ENCODE measurements at regions not wholly inside any gene's neighbourhood (a gene's known extent, or its start where the extent isn't known, plus 50 kb on each side); places are given as distances from the start of the nearest gene placed in this dataset.

DNA sequence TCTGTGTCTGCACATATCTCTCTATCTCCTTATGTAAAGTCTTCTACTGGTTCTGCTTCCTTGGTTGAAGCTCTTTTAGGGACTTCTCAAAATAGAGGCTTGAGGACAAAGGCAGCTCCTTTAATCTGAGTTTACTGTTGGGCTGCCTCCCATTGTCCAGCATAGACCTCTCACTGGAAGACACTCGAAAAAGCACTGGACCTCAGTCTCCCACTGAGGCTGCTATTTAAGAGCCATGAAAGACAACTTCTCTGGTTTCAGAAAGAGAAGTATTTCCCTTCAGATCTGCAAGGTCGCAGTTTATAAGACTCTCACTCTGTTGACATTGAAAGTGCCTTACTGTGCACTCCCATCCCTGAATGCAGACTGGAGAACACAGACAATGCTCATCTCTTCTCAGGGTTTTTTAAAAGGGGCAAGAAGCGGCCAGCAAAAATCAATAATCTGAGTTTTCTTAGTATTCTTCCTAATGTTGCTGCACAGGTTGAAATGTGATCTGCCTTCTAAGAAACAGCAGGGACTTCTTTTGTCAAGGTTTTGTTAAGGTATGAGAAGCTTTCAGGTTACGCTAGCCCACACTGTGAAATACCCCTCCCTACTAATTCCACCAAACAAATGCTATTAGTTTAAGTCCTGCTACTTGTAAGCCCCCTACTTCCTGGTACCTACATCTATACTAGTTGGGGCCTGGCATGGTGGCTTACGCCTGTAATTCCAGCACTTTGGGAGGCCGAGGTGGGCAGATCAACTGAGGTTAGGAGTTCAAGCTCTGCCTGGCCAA is 450.0 kb upstream of the SLC10A2 start:
- ChIA-PET POLR2A (no interaction called here), CTCF (no interaction called here)
- ATAC-seq (replicated peaks in 1 of 4): no peak
- no peaks in the 10 kb centered on the region for H3K27me3 ChIP-seq (replicated peaks in 1 of 2; ENCODE audit: control insufficient read depth in 2 of 2, extremely low read depth in 1 of 2, insufficient read depth in 2 of 2, low read length in 1 of 2)
- no peaks in the 10 kb centered on the region for H3K4me1 Mint-ChIP-seq
- no peak for DNase-seq
- peaks cover 0 to 4% (median 0%) of the 10 kb centered on the region in 3 donors for H3K9me3 Mint-ChIP-seq
- H3K4me3 ChIP-seq (ENCODE audit: control insufficient read depth in 1 of 2, extremely low read depth in 1 of 2, low read length in 1 of 2): no peak overlapping the region
- no peaks in the 10 kb centered on the region for H3K4me1 ChIP-seq (ENCODE audit: control insufficient read depth in 1 of 2, extremely low read depth in 1 of 2, insufficient read depth in 2 of 2, low read length in 2 of 2)
- no peaks in the 10 kb centered on the region for H3K36me3 Mint-ChIP-seq
- no peak overlapping the region for H3K27ac ChIP-seq (ENCODE audit: low read length)
- WGBS (ENCODE audit: insufficient coverage): 74% methylated on average over 3 of the region's 6 CpGs
- no peak overlapping the region for H3K27ac Mint-ChIP-seq
- H3K9me3 ChIP-seq: no peaks in the 10 kb centered on the region
- H3K36me3 ChIP-seq (ENCODE audit: control insufficient read depth in 2 of 2, extremely low read depth in 1 of 2, insufficient read depth in 1 of 2, low read length in 1 of 2): no peaks in the 10 kb centered on the region
- no peaks in the 10 kb centered on the region for H3K27me3 Mint-ChIP-seq
- no peak overlapping the region for H3K4me3 Mint-ChIP-seq

DNA sequence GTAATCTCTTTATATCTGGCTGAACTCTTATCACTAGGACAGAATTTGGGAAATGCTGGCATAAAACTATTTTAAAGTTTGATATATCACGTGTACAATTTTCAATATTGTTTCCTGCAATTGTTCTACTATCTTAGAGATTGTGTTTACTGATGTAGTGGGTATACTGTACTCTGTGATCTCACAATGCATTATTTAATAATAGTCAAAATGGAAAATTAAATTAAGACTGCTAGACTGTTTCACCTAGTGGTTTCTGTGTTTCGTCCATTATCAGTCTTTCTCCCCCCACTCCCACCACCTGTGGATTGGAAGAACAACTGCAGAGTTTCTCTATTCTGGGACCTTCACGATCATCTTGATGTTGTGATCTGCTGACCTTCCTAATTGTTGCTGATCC is 449.2 kb upstream of the SLC10A2 start:
- H3K36me3 ChIP-seq (ENCODE audit: control insufficient read depth in 2 of 2, extremely low read depth in 1 of 2, insufficient read depth in 1 of 2, low read length in 1 of 2): no peaks in the 10 kb centered on the region
- no peak overlapping the region for H3K27ac Mint-ChIP-seq
- H3K4me1 ChIP-seq (ENCODE audit: control insufficient read depth in 1 of 2, extremely low read depth in 1 of 2, insufficient read depth in 2 of 2, low read length in 2 of 2): no peaks in the 10 kb centered on the region
- H3K9me3 ChIP-seq: no peaks in the 10 kb centered on the region
- H3K36me3 Mint-ChIP-seq: no peaks in the 10 kb centered on the region
- no peaks in the 10 kb centered on the region for H3K27me3 ChIP-seq (replicated peaks in 1 of 2; ENCODE audit: control insufficient read depth in 2 of 2, extremely low read depth in 1 of 2, insufficient read depth in 2 of 2, low read length in 1 of 2)
- no peaks in the 10 kb centered on the region for H3K4me1 Mint-ChIP-seq
- H3K4me3 Mint-ChIP-seq: no peak overlapping the region
- ATAC-seq (replicated peaks in 1 of 4) (no peak), DNase-seq (no peak)
- peaks cover 0 to 4% (median 0%) of the 10 kb centered on the region in 3 donors for H3K9me3 Mint-ChIP-seq
- ChIA-PET CTCF (no interaction called here), POLR2A (no interaction called here)
- no peak overlapping the region for H3K4me3 ChIP-seq (ENCODE audit: control insufficient read depth in 1 of 2, extremely low read depth in 1 of 2, low read length in 1 of 2)
- no peaks in the 10 kb centered on the region for H3K27me3 Mint-ChIP-seq
- 72% methylated on average over 2 of the region's 3 CpGs for WGBS (ENCODE audit: insufficient coverage)
- H3K27ac ChIP-seq (ENCODE audit: low read length): no peak overlapping the region

DNA sequence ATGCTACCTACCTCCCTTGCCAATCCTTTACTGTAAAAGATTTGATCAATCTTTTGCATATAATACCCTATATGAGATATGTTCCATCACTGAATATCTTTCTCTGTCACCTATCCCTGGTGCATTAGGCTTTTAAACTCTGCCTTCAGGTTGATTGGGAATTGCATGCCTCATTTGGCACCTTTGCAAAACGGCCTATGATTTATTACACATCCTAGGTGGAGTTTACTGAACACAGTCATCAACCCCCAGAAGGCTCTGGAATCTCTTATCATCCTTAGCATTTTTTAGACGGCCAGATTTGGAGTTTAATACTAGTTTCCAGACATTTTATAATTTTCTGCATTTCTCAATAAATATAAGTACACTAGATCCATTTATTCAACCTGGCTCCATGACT is 448.4 kb upstream of the SLC10A2 start:
- H3K9me3 Mint-ChIP-seq: peaks cover 0 to 4% (median 0%) of the 10 kb centered on the region in 3 donors
- CTCF ChIA-PET: no interaction called here
- WGBS (ENCODE audit: insufficient coverage): 20% methylated on average over 1 of the region's 2 CpGs
- POLR2A ChIA-PET: no interaction called here
- H3K4me1 ChIP-seq (ENCODE audit: control insufficient read depth in 1 of 2, extremely low read depth in 1 of 2, insufficient read depth in 2 of 2, low read length in 2 of 2): no peaks in the 10 kb centered on the region
- ATAC-seq (replicated peaks in 1 of 4): no peak
- no peak overlapping the region for H3K4me3 Mint-ChIP-seq
- H3K36me3 Mint-ChIP-seq: no peaks in the 10 kb centered on the region
- no peaks in the 10 kb centered on the region for H3K9me3 ChIP-seq
- no peak overlapping the region for H3K4me3 ChIP-seq (ENCODE audit: control insufficient read depth in 1 of 2, extremely low read depth in 1 of 2, low read length in 1 of 2)
- H3K36me3 ChIP-seq (ENCODE audit: control insufficient read depth in 2 of 2, extremely low read depth in 1 of 2, insufficient read depth in 1 of 2, low read length in 1 of 2): no peaks in the 10 kb centered on the region
- no peak overlapping the region for H3K27ac ChIP-seq (ENCODE audit: low read length)
- no peak for DNase-seq
- H3K27me3 ChIP-seq (replicated peaks in 1 of 2; ENCODE audit: control insufficient read depth in 2 of 2, extremely low read depth in 1 of 2, insufficient read depth in 2 of 2, low read length in 1 of 2): no peaks in the 10 kb centered on the region
- no peaks in the 10 kb centered on the region for H3K4me1 Mint-ChIP-seq
- H3K27me3 Mint-ChIP-seq: no peaks in the 10 kb centered on the region
- H3K27ac Mint-ChIP-seq: no peak overlapping the region

DNA sequence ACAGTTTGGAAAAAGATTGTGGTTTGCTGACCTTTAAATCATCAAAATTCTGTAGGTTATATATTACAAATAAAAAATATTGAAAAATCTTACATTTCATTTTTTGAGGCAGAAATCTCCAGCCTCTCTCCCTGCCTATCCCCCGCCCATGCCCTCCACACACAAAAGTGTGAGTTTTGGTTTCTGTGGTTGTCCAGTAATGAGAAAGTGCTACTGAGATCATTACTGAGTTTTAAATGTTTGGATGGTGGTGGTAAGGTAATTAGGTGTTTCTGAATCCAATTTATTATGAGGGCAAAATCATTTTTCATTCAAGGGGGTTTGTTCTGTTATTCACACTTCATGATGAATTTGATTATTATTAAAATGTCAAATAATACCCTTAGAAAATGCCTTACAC is 448.0 kb upstream of the SLC10A2 start:
- H3K27me3 Mint-ChIP-seq: no peaks in the 10 kb centered on the region
- ChIA-PET POLR2A (no interaction called here), CTCF (no interaction called here)
- H3K36me3 Mint-ChIP-seq: no peaks in the 10 kb centered on the region
- WGBS (ENCODE audit: insufficient coverage): no CpG with 5 or more reads among the region's 1 CpG
- ATAC-seq (replicated peaks in 1 of 4): no peak
- no peak overlapping the region for H3K27ac Mint-ChIP-seq
- Histone ChIP-seq H3K36me3 (ENCODE audit: control insufficient read depth in 2 of 2, extremely low read depth in 1 of 2, insufficient read depth in 1 of 2, low read length in 1 of 2) (no peaks in the 10 kb centered on the region), H3K4me1 (ENCODE audit: control insufficient read depth in 1 of 2, extremely low read depth in 1 of 2, insufficient read depth in 2 of 2, low read length in 2 of 2) (no peaks in the 10 kb centered on the region), H3K27me3 (replicated peaks in 1 of 2; ENCODE audit: control insufficient read depth in 2 of 2, extremely low read depth in 1 of 2, insufficient read depth in 2 of 2, low read length in 1 of 2) (no peaks in the 10 kb centered on the region), H3K4me3 (ENCODE audit: control insufficient read depth in 1 of 2, extremely low read depth in 1 of 2, low read length in 1 of 2) (no peak overlapping the region), H3K27ac (ENCODE audit: low read length) (no peak overlapping the region), H3K9me3 (no peaks in the 10 kb centered on the region)
- no peak overlapping the region for H3K4me3 Mint-ChIP-seq
- DNase-seq: no peak
- peaks cover 0 to 4% (median 0%) of the 10 kb centered on the region in 3 donors for H3K9me3 Mint-ChIP-seq
- no peaks in the 10 kb centered on the region for H3K4me1 Mint-ChIP-seq

DNA sequence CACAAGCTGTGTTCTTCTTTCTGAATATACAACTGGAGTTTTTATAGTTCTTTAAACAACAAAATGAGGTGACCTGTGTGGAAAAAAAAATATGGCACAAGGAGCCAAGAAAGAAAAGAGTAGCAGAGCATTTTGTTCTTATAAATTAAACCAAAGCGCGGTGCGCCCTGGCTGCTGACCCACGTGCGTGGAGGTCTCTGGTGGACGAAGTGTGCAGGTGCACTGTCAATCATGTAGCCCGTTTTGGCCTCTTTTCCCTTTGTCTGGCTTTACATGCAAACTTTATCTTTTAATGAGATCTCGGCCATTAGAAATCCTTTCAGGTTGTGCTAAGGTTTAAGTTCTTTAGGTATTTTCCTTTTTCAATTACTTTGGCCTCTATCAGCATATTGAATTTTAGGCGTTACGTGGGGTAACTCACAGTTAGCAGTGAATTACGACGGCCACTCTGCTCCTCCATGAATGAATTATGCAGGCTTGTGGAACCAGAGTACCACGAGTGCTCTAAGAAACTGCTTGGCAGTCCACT is 443.9 kb upstream of the SLC10A2 start:
- 82% methylated on average over 9 of the region's 13 CpGs for WGBS (ENCODE audit: insufficient coverage)

DNA sequence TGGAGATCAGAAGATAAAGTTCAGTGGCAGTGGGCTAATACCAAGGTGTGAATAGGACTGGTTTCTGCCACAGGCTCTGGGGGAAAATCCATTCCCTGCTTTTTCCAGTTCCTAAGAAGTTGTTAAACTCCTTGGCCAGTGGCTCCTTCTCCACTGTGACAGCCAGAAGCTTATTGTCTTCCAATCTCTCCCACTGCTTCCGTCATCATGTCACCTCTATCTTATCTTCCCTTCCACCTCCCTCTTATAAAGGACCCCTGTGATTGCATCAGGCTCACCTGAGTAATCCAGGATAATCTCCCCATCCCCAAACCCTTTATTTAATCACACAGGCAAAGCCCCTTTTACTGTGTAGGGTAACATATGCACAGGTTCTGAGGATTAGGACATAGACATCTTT is 431.2 kb upstream of the SLC10A2 start:
- ChIA-PET POLR2A (no interaction called here), CTCF (no interaction called here)
- Mint-ChIP-seq H3K4me3 (no peak overlapping the region), H3K4me1 (no peaks in the 10 kb centered on the region), H3K27ac (no peak overlapping the region), H3K36me3 (no peaks in the 10 kb centered on the region), H3K27me3 (no peaks in the 10 kb centered on the region), H3K9me3 (peaks cover 6 to 17% (median 8%) of the 10 kb centered on the region in 3 donors)
- Histone ChIP-seq H3K36me3 (ENCODE audit: control insufficient read depth in 2 of 2, extremely low read depth in 1 of 2, insufficient read depth in 1 of 2, low read length in 1 of 2) (no peaks in the 10 kb centered on the region), H3K4me3 (ENCODE audit: control insufficient read depth in 1 of 2, extremely low read depth in 1 of 2, low read length in 1 of 2) (no peak overlapping the region), H3K27me3 (replicated peaks in 1 of 2; ENCODE audit: control insufficient read depth in 2 of 2, extremely low read depth in 1 of 2, insufficient read depth in 2 of 2, low read length in 1 of 2) (no peaks in the 10 kb centered on the region), H3K9me3 (no peaks in the 10 kb centered on the region), H3K27ac (ENCODE audit: low read length) (no peak overlapping the region), H3K4me1 (ENCODE audit: control insufficient read depth in 1 of 2, extremely low read depth in 1 of 2, insufficient read depth in 2 of 2, low read length in 2 of 2) (no peaks in the 10 kb centered on the region)
- DNase-seq (no peak), ATAC-seq (replicated peaks in 1 of 4) (no peak)
- WGBS (ENCODE audit: insufficient coverage): 80% methylated on average over 1 of the region's 1 CpG

More for the DNA sequence above, 443.9 kb upstream of the SLC10A2 start:
- H3K36me3 ChIP-seq (ENCODE audit: control insufficient read depth in 2 of 2, extremely low read depth in 1 of 2, insufficient read depth in 1 of 2, low read length in 1 of 2): no peaks in the 10 kb centered on the region
- no peak overlapping the region for H3K4me3 ChIP-seq (ENCODE audit: control insufficient read depth in 1 of 2, extremely low read depth in 1 of 2, low read length in 1 of 2)
- H3K9me3 ChIP-seq: no peaks in the 10 kb centered on the region
- Mint-ChIP-seq H3K9me3 (peaks cover 8 to 11% (median 9%) of the 10 kb centered on the region in 3 donors), H3K27ac (no peak overlapping the region), H3K4me3 (no peak overlapping the region), H3K27me3 (no peaks in the 10 kb centered on the region), H3K4me1 (no peaks in the 10 kb centered on the region), H3K36me3 (no peaks in the 10 kb centered on the region)
- DNase-seq (no peak), ATAC-seq (replicated peaks in 1 of 4) (no peak)
- CTCF ChIA-PET: no interaction called here
- no peak overlapping the region for H3K27ac ChIP-seq (ENCODE audit: low read length)
- POLR2A ChIA-PET: no interaction called here
- H3K4me1 ChIP-seq (ENCODE audit: control insufficient read depth in 1 of 2, extremely low read depth in 1 of 2, insufficient read depth in 2 of 2, low read length in 2 of 2): no peaks in the 10 kb centered on the region
- H3K27me3 ChIP-seq (replicated peaks in 1 of 2; ENCODE audit: control insufficient read depth in 2 of 2, extremely low read depth in 1 of 2, insufficient read depth in 2 of 2, low read length in 1 of 2): no peaks in the 10 kb centered on the region
